ENCODE measurements at regions not wholly inside any gene's neighbourhood (a gene's known extent, or its start where the extent isn't known, plus 50 kb on each side); places are given as distances from the start of the nearest gene placed in this dataset.

DNA sequence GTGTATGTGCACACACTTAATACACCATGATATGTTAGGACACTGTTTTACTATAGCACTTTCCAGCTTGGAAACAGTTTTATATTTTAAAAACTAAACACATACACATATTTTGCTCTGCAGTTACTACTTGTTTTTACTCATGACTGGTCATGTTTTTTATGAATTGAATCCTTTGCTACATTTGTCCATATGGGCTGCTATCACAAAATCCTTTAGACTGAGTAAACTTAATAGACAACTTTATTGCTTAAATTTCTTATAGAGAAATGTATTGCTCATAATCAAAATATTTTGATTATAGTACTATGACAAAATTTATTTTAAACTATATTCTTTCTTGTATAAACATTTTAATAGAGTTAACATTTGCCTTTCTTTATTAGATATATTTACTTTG lies 314.8 kb downstream of the RBM43 start:
- DNase-seq (ENCODE audit: low spot score): no peak
- TF ChIP-seq, protein P1, sequence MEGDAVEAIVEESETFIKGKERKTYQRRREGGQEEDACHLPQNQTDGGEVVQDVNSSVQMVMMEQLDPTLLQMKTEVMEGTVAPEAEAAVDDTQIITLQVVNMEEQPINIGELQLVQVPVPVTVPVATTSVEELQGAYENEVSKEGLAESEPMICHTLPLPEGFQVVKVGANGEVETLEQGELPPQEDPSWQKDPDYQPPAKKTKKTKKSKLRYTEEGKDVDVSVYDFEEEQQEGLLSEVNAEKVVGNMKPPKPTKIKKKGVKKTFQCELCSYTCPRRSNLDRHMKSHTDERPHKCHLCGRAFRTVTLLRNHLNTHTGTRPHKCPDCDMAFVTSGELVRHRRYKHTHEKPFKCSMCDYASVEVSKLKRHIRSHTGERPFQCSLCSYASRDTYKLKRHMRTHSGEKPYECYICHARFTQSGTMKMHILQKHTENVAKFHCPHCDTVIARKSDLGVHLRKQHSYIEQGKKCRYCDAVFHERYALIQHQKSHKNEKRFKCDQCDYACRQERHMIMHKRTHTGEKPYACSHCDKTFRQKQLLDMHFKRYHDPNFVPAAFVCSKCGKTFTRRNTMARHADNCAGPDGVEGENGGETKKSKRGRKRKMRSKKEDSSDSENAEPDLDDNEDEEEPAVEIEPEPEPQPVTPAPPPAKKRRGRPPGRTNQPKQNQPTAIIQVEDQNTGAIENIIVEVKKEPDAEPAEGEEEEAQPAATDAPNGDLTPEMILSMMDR (IDR thresholded peaks at IDR 0.05; ENCODE audit: extremely low read depth, missing control alignments): no peak

DNA sequence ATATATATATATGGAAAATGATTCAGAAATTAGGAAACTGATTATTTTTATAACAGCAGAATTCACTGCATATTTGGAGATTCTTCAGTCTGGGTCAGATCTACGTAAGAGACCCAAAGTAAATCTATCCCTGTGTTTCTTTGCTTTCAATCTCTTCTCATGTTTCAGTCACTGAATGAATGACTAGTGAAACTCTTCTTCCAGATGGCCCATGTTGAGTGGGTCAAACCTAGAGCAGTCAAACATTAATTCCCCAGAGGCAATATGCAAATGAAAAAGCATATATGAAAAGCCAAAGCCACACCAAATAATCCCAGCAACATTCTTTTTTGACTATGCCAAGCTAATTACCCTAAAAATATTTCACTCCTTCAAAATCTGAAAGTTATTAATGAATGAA lies 317.3 kb downstream of the RBM43 start:
- no peak for DNase-seq (ENCODE audit: low spot score)
- TF ChIP-seq, protein P1 (IDR thresholded peaks at IDR 0.05; ENCODE audit: extremely low read depth, missing control alignments): no peak

DNA sequence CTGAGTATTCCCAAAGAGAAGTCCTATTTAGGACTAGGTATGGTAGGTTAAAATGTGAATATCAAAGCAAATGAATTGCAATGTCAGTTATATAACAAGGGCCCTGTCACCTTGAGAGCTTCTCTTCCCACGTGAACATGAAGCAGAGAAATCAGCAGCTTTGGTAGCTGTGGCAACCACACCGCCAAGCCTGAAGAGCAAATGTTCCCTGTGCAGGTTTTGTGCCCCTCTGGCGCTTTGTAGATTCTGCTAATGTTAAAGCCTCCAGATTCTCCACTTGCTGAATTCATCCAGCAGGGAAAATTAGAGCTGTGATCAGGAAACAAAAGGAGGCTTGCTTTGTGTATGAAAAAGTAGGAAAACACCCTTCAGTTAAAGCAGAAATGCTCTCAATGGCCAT lies 322.6 kb downstream of the RBM43 start:
- TF ChIP-seq, protein P1 (IDR thresholded peaks at IDR 0.05; ENCODE audit: extremely low read depth, missing control alignments): no peak
- no peak for DNase-seq (ENCODE audit: low spot score)

DNA sequence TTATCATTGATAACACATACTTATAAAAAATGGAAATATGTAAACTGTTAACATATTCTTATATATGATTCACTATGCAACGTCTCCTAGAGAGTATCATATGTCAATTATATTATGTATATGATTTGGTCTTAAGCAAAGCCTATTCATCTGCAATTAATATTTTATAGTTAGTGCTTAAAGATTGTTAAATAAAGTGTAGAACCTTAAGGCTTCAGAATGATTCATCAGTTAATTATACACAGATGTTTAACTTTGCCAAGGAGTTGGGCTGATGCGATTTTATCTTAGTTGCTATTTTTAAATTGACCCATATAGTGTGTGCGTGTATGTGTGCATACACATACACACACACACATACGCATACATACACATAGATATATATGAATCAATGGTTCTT lies 323.1 kb downstream of the RBM43 start:
- TF ChIP-seq, protein P1 (IDR thresholded peaks at IDR 0.05; ENCODE audit: extremely low read depth, missing control alignments): no peak
- DNase-seq (ENCODE audit: low spot score): no peak

DNA sequence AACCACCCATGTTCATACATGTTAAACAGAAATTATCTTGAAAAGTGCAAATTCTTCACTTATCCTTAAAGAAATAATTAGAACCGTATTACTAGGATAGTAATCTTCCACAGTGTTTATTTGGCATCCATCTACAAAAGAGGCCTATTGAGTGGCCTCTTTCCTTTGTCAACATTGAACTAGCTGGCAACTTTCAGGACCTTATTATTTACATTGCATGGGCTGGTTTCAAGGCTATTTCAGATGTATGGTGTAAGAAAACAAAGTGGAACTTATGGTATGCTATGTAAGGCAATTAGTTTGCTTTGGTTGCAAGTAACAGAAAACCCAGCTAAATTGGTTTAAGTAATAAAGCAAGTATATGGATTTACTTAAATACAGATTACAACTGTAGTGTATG lies 324.6 kb downstream of the RBM43 start:
- DNase-seq (ENCODE audit: low spot score): no peak
- TF ChIP-seq, protein P1 (IDR thresholded peaks at IDR 0.05; ENCODE audit: extremely low read depth, missing control alignments): no peak

DNA sequence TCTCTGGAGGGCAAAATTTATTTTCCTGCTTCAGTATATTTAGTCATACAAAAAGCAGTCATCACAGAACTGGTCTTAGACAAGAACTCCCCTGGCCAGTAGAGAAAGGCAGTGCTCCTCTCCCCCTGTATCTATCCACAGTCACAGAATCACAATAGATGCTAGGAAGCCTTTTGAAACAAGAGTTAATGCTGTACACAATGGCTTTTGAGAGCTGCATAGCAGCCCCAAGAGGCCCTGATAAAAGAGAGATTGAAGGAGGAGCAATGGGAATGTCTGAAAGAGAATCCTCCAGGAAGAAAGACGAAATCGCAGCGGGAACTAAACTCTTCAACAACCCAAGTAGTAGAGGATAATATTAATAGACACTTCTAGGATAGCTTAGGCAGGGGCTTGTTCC lies 330.2 kb downstream of the RBM43 start:
- no peak for DNase-seq (ENCODE audit: low spot score)

DNA sequence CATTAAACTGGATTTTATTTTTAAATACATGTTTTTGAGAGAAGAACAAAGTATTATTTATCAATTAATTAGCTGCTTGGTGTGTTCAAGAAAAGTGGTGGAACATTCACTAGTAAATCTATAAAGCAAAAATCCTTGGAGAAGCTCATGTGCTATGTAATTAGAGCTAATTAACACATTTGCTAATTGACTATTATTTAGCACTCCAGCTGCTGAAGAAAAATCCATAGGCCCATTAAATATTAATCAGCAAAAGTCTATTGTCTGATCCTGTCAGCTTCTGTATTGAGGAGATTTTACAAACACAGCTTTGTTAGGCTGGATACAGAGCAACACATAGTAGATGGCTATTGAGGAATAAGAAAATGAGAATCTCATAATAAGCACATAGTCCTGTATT lies 336.1 kb downstream of the RBM43 start:
- no peak for DNase-seq (ENCODE audit: low spot score)
- TF ChIP-seq, protein P1 (IDR thresholded peaks at IDR 0.05; ENCODE audit: extremely low read depth, missing control alignments): no peak

More for the DNA sequence above, 330.2 kb downstream of the RBM43 start:
- TF ChIP-seq, protein P1 (IDR thresholded peaks at IDR 0.05; ENCODE audit: extremely low read depth, missing control alignments): no peak
